PFSK-1 (cell line): ENCODE measurements at regions not wholly inside any gene's neighbourhood (a gene's known extent, or its start where the extent isn't known, plus 50 kb on each side); places are given as distances from the start of the nearest gene placed in this dataset.

Source experiments
- FOXP2 ChIP-seq: optimal IDR thresholded peaks from 2 replicates; pipeline ENCODE3; 2011; ENCODE audit warnings: borderline replicate concordance, control low read depth, inconsistent platforms; ENCODE audit not compliant: insufficient read depth; ENCODE audit errors: extremely low read length, extremely low read depth
- POLR2AphosphoS5 ChIP-seq: IDR thresholded peaks from 2 replicates; pipeline ENCODE4 v1.6.1; 2012; ENCODE audit warnings: low read depth, mild to moderate bottlenecking, control low read depth, low read length, moderate library complexity
- SIN3A ChIP-seq: IDR thresholded peaks from 2 replicates; pipeline ENCODE4 v1.6.1; 2012; ENCODE audit warnings: mild to moderate bottlenecking, low read length, moderate library complexity, borderline replicate concordance; ENCODE audit not compliant: insufficient read depth
- TAF1 ChIP-seq: IDR thresholded peaks from 2 replicates; pipeline ENCODE4 v1.6.1; 2012; ENCODE audit warnings: low read length, control low read depth, borderline replicate concordance; ENCODE audit not compliant: insufficient read depth
- TF ChIP-seq, protein P1 (sequence below), 2 experiments: IDR thresholded peaks; 2 replicates each; pipeline versions ENCODE4 v1.6.1 to v1.8.0; 2011 to 2012; ENCODE audit warnings: low read depth in 2 of 2, low read length in 2 of 2, control low read depth in 1 of 2, inconsistent platforms in 1 of 2, mild to moderate bottlenecking in 1 of 2, moderate library complexity in 1 of 2; ENCODE audit not compliant: insufficient read depth in 1 of 2

DNA sequence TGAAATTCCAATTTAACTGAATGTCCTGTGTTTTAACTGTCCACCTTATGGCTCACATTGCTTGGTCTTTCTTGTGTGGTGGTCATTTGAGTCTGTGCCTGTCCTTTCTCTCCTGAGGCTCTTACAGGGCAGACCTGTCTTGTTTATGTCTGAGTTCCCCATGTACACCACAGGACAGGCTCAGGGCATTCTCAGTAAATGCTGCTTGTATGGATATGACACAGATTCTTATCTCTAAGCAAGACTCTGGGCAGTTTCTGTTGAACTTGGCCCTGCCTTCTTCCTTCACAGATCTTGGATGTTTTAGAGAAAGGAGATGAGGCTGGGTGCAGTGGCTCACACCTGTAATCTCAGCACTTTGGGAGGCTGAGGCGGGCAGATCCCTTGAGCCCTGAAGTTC is 159.1 kb upstream of the CSF3R start:
- no peak for TF ChIP-seq TAF1
- no peak for TF ChIP-seq POLR2AphosphoS5
- TF ChIP-seq, protein P1, sequence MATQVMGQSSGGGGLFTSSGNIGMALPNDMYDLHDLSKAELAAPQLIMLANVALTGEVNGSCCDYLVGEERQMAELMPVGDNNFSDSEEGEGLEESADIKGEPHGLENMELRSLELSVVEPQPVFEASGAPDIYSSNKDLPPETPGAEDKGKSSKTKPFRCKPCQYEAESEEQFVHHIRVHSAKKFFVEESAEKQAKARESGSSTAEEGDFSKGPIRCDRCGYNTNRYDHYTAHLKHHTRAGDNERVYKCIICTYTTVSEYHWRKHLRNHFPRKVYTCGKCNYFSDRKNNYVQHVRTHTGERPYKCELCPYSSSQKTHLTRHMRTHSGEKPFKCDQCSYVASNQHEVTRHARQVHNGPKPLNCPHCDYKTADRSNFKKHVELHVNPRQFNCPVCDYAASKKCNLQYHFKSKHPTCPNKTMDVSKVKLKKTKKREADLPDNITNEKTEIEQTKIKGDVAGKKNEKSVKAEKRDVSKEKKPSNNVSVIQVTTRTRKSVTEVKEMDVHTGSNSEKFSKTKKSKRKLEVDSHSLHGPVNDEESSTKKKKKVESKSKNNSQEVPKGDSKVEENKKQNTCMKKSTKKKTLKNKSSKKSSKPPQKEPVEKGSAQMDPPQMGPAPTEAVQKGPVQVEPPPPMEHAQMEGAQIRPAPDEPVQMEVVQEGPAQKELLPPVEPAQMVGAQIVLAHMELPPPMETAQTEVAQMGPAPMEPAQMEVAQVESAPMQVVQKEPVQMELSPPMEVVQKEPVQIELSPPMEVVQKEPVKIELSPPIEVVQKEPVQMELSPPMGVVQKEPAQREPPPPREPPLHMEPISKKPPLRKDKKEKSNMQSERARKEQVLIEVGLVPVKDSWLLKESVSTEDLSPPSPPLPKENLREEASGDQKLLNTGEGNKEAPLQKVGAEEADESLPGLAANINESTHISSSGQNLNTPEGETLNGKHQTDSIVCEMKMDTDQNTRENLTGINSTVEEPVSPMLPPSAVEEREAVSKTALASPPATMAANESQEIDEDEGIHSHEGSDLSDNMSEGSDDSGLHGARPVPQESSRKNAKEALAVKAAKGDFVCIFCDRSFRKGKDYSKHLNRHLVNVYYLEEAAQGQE (IDR thresholded peaks at IDR 0.05; ENCODE audit: insufficient read depth in 1 of 2, low read depth in 2 of 2, low read length in 2 of 2) = no peak
- no peak for TF ChIP-seq SIN3A
- no peak for TF ChIP-seq FOXP2
